Hematopoietic multipotent progenitor cell (in vitro differentiated cells): ENCODE measurements at regions not wholly inside any gene's neighbourhood (a gene's known extent, or its start where the extent isn't known, plus 50 kb on each side); places are given as distances from the start of the nearest gene placed in this dataset.

Source experiments
- DNase-seq, 3 donors: peaks; one replicate each; pipeline ENCODE4 v3.0.0-alpha.2; 2011 to 2015; ENCODE audit warnings: low read depth in 2 of 3, low spot score in 2 of 3

- no peak for DNase-seq
These were observed 221.2 kb downstream of the PRDM2 start for GRCh38 chr1:13921190-13921589.

- no peak for DNase-seq
These were observed 222.6 kb downstream of the PRDM2 start for GRCh38 chr1:13922466-13923110.

GRCh38 chr1:13926556-13926955 is 226.6 kb downstream of the PRDM2 start:
- DNase-seq, result no peak

- DNase-seq, result no peak
These were observed 227.7 kb downstream of the PRDM2 start for GRCh38 chr1:13927736-13928135.

GRCh38 chr1:13929313-13929712 is 229.3 kb downstream of the PRDM2 start:
- DNase-seq, result no peak

GRCh38 chr1:13930151-13930550 is 230.2 kb downstream of the PRDM2 start:
- peak in 2 of 3 donors; percentile 1 to 6 for DNase-seq

- no peak for DNase-seq
These were observed 231.2 kb downstream of the PRDM2 start for GRCh38 chr1:13931226-13931625.

- no peak for DNase-seq
These were observed 235.3 kb downstream of the PRDM2 start for GRCh38 chr1:13935336-13935735.

- no peak for DNase-seq
These were observed 241.3 kb downstream of the PRDM2 start for GRCh38 chr1:13941315-13941714.

GRCh38 chr1:13943055-13943454 is 243.1 kb downstream of the PRDM2 start:
- DNase-seq, result no peak

GRCh38 chr1:13945856-13946255 is 245.9 kb downstream of the PRDM2 start:
- DNase-seq, result no peak

- DNase-seq, result no peak
These were observed 247.7 kb downstream of the PRDM2 start for GRCh38 chr1:13947658-13948057.

- DNase-seq, result no peak
These were observed 248.4 kb downstream of the PRDM2 start for GRCh38 chr1:13948396-13948795.

- no peak for DNase-seq
These were observed 249.0 kb downstream of the PRDM2 start for GRCh38 chr1:13948888-13949391.

GRCh38 chr1:13949546-13949945 is 249.6 kb downstream of the PRDM2 start:
- no peak for DNase-seq

- DNase-seq, result no peak
These were observed 250.6 kb downstream of the PRDM2 start for GRCh38 chr1:13950637-13951036.

- no peak for DNase-seq
These were observed 252.1 kb downstream of the PRDM2 start for GRCh38 chr1:13951793-13952751.

- no peak for DNase-seq
These were observed 253.0 kb downstream of the PRDM2 start for GRCh38 chr1:13952985-13953384.

GRCh38 chr1:13956393-13956792 is 256.4 kb downstream of the PRDM2 start:
- DNase-seq, result no peak

GRCh38 chr1:13960375-13960987 is 260.5 kb downstream of the PRDM2 start:
- peak; percentile 25 to 69 (median 35) for DNase-seq

- no peak for DNase-seq
These were observed 264.8 kb downstream of the PRDM2 start for GRCh38 chr1:13964768-13965167.
